ENCODE measurements at regions not wholly inside any gene's neighbourhood (a gene's known extent, or its start where the extent isn't known, plus 50 kb on each side); places are given as distances from the start of the nearest gene placed in this dataset.

DNA sequence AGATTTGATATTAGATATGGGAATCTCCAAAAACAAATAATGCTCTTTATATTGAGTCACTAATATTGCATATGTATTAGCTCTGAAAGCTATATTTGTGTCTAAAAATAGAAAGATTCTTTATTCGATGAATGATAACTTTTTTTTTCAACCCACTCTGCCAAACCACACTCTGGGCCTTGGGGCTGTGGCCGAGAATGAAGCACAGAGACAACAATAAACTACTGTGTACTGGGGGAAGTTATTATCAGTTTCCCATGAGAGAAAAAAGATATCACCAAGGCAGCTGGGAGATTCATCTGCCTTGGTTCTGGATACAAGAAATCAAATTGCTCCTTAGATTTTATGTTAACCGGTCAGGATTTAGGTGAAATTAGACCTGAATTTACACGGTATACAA lies 762.2 kb downstream of the SUCLG1 start:
- TF ChIP-seq, protein P1, sequence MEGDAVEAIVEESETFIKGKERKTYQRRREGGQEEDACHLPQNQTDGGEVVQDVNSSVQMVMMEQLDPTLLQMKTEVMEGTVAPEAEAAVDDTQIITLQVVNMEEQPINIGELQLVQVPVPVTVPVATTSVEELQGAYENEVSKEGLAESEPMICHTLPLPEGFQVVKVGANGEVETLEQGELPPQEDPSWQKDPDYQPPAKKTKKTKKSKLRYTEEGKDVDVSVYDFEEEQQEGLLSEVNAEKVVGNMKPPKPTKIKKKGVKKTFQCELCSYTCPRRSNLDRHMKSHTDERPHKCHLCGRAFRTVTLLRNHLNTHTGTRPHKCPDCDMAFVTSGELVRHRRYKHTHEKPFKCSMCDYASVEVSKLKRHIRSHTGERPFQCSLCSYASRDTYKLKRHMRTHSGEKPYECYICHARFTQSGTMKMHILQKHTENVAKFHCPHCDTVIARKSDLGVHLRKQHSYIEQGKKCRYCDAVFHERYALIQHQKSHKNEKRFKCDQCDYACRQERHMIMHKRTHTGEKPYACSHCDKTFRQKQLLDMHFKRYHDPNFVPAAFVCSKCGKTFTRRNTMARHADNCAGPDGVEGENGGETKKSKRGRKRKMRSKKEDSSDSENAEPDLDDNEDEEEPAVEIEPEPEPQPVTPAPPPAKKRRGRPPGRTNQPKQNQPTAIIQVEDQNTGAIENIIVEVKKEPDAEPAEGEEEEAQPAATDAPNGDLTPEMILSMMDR (IDR thresholded peaks at IDR 0.05): no peak
- TF ChIP-seq POLR2A (IDR thresholded peaks at IDR 0.05): no peak

All from testis (tissue), 2 donors.